Progenitor cell of endocrine pancreas (in vitro differentiated cells): ENCODE measurements at regions not wholly inside any gene's neighbourhood (a gene's known extent, or its start where the extent isn't known, plus 50 kb on each side); places are given as distances from the start of the nearest gene placed in this dataset.

Source experiments
- DNase-seq: peaks from one replicate; pipeline ENCODE4 v3.0.0; 2021; ENCODE audit warnings: low spot score; ENCODE audit not compliant: unreplicated experiment
- H3K27ac Mint-ChIP-seq: 2 replicates; pipeline ENCODE4 v1.8.0; 2021; ENCODE audit warnings: mild to moderate bottlenecking, moderate library complexity, mixed read lengths
- H3K27me3 Mint-ChIP-seq: 2 replicates; pipeline ENCODE4 v1.8.0; 2021; ENCODE audit warnings: mixed read lengths
- H3K36me3 Mint-ChIP-seq: 2 replicates; pipeline ENCODE4 v1.8.0; 2022; ENCODE audit warnings: mixed read lengths; ENCODE audit not compliant: insufficient read depth
- H3K4me1 Mint-ChIP-seq: 2 replicates; pipeline ENCODE4 v1.8.0; 2021; ENCODE audit warnings: low read depth, mixed read lengths
- H3K4me3 Mint-ChIP-seq: 2 replicates; pipeline ENCODE4 v1.8.0; 2021; ENCODE audit warnings: low read depth, mild to moderate bottlenecking, moderate library complexity, mixed read lengths
- H3K9me3 Mint-ChIP-seq: 2 replicates; pipeline ENCODE4 v1.8.0; 2021; ENCODE audit warnings: low read depth, mixed read lengths
- TF ChIP-seq, protein P1 (sequence below): fragments of 200-600 bp; sonication (generic); IDR thresholded peaks from one replicate; pipeline ENCODE4 v1.5.0; 2021; ENCODE audit warnings: antibody characterized with exemption, mild to moderate bottlenecking; ENCODE audit not compliant: unreplicated experiment

DNA sequence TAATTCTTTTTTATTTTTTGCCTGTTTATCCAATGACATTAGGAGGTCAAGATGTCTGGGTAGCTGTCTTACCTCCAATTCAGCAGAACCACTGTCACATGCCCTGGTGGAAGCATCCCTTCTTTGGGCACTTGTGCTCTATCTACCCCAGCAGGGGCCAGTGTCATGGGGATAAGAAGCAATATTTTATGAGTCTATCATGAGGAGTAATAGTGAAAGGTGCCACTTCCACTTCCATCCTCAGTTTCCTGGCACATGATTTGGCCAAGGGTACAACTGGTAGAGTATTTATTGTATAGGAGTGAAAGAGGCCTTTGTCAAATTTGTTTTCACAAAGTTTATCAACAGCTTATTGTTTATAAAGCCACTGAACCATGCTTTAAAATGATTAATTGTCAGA is 112.5 kb downstream of the CCDC71L start:
- no peak overlapping the region for H3K27ac Mint-ChIP-seq
- H3K9me3 Mint-ChIP-seq: peaks cover 2% of the 10 kb centered on the region
- no peak for DNase-seq
- TF ChIP-seq, protein P1, sequence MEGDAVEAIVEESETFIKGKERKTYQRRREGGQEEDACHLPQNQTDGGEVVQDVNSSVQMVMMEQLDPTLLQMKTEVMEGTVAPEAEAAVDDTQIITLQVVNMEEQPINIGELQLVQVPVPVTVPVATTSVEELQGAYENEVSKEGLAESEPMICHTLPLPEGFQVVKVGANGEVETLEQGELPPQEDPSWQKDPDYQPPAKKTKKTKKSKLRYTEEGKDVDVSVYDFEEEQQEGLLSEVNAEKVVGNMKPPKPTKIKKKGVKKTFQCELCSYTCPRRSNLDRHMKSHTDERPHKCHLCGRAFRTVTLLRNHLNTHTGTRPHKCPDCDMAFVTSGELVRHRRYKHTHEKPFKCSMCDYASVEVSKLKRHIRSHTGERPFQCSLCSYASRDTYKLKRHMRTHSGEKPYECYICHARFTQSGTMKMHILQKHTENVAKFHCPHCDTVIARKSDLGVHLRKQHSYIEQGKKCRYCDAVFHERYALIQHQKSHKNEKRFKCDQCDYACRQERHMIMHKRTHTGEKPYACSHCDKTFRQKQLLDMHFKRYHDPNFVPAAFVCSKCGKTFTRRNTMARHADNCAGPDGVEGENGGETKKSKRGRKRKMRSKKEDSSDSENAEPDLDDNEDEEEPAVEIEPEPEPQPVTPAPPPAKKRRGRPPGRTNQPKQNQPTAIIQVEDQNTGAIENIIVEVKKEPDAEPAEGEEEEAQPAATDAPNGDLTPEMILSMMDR: no peak
- no peaks in the 10 kb centered on the region for H3K27me3 Mint-ChIP-seq
- no peaks in the 10 kb centered on the region for H3K4me1 Mint-ChIP-seq
- no peak overlapping the region for H3K4me3 Mint-ChIP-seq
- no peaks in the 10 kb centered on the region for H3K36me3 Mint-ChIP-seq

DNA sequence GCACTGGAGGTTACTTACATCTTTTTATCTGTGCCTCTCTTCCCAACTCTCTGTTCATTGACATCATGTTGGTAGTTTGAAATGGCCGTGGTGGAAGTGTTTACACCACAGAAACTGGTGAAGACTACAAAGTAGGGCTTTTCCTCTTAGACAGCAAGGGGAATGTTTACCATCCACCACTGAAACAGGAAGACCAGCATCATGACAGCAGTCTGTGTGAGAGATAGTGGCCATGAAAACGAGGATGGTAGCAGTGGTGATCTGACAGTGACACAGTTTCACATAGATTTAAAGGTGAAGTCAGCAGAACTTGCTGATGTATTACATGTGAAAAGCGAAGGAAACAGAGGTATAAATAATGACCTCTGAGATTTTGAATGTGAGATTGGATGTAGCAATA is 115.7 kb downstream of the CCDC71L start:
- DNase-seq: no peak
- H3K27ac Mint-ChIP-seq: no peak overlapping the region
- no peak overlapping the region for H3K4me3 Mint-ChIP-seq
- H3K9me3 Mint-ChIP-seq: peaks cover 4% of the 10 kb centered on the region
- TF ChIP-seq, protein P1: no peak
- no peaks in the 10 kb centered on the region for H3K36me3 Mint-ChIP-seq
- no peaks in the 10 kb centered on the region for H3K27me3 Mint-ChIP-seq
- peaks cover 4% of the 10 kb centered on the region for H3K4me1 Mint-ChIP-seq

DNA sequence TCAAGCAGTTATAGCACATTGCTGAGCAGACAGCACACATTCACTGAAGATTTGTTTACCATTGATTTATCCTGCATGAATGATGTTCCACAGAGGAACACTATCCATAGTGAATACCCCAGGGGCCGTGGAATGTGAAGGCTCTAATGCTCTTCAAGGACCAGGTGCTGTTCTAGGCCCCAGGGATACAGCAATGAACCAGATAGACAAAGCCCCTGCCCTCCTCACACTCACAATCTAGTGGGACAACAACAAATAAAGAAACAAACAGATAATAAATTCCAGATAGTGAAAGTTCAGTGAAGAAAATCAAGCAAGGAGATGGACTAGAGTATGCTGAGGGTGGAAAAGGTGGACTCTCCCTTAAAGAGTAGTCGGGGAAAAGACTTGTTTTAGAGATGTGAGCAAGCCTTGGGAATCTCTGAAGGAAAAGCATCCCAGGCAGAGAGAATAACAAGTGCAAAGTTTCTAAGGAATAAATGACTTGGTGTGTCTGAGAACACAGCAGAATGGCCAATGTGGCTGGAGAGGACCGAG is 117.7 kb downstream of the CCDC71L start:
- Mint-ChIP-seq H3K4me3 (no peak overlapping the region), H3K27ac (no peak overlapping the region), H3K36me3 (no peaks in the 10 kb centered on the region), H3K4me1 (peaks cover 4% of the 10 kb centered on the region), H3K27me3 (no peaks in the 10 kb centered on the region), H3K9me3 (peaks cover 4% of the 10 kb centered on the region)
- DNase-seq: no peak
- TF ChIP-seq, protein P1: no peak

DNA sequence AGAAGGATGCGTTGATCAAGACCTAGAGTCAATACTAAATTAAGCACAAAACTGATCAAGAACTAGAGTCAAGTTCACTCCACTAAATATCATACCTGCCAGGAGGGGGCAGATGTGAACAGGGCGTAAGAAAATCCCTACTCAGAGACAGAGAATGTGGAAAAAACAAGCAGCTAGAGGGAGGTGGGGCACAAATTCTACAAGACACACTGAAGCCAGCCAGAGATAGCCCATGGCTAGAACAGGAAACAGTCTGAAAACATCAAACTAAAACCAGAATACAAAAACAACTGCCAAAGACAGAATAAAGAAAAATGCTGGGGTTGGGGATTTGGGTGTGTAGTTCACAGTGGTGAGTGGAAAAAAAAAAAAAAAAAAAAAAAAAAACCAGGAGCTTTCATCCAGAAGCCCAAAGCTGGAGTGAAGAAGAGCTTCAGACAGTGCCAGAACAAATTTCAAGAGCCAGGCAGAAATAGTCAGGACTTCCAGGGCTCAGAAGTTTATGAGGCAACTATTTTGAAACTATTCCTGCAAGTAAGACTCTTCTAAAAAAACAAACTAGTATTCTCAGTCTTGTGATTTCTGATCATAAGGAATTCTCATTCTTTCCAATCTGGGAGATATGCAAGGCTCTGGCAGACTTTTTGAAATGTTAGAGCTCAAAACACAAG is 118.3 kb downstream of the CCDC71L start:
- peak; percentile 10 for DNase-seq
- H3K36me3 Mint-ChIP-seq: no peaks in the 10 kb centered on the region
- TF ChIP-seq, protein P1: peak; percentile 72
- no peaks in the 10 kb centered on the region for H3K27me3 Mint-ChIP-seq
- H3K9me3 Mint-ChIP-seq: peaks cover 4% of the 10 kb centered on the region
- no peak overlapping the region for H3K4me3 Mint-ChIP-seq
- H3K4me1 Mint-ChIP-seq: peaks cover 4% of the 10 kb centered on the region
- no peak overlapping the region for H3K27ac Mint-ChIP-seq

DNA sequence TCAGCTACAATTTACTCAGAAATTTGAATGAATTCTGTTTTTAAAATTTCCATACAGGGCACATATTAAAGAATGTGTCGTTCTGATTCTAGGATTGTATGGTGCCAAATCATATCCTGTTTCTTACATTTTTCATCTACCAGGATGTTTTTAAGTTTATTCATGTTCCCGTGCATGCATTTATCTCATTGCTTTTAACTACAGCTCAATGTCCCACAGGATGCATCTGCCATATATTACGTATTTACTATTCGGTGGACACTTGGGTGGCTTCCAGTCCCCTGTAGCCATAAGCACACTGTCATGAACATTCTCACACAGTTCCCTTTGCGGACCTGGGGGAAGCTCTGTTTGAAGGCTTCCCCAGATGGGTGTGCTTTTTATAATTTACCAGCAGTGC is 122.3 kb downstream of the CCDC71L start:
- no peak overlapping the region for H3K4me3 Mint-ChIP-seq
- H3K9me3 Mint-ChIP-seq: peaks cover 9% of the 10 kb centered on the region
- H3K27ac Mint-ChIP-seq: no peak overlapping the region
- H3K27me3 Mint-ChIP-seq: no peaks in the 10 kb centered on the region
- H3K36me3 Mint-ChIP-seq: no peaks in the 10 kb centered on the region
- no peak for DNase-seq
- TF ChIP-seq, protein P1: no peak
- peaks cover 4% of the 10 kb centered on the region for H3K4me1 Mint-ChIP-seq
